ENCODE measurements at regions not wholly inside any gene's neighbourhood (a gene's known extent, or its start where the extent isn't known, plus 50 kb on each side); places are given as distances from the start of the nearest gene placed in this dataset.

GRCh38 chr3:117622171-117622841 lies 912.7 kb downstream of the TUSC7 start:
- DNase-seq, result no peak
- intact Hi-C loops (cut with DNase I), result no loop called here

GRCh38 chr3:117624424-117624823 lies 914.8 kb downstream of the TUSC7 start:
- DNase-seq, result no peak
- intact Hi-C loops (cut with DNase I), result no loop called here

- intact Hi-C loops (cut with DNase I), result no loop called here
- DNase-seq, result no peak
These were observed 915.6 kb downstream of the TUSC7 start for GRCh38 chr3:117625174-117625573.

- DNase-seq, result no peak
- intact Hi-C loops (cut with DNase I), result no loop called here
These were observed 917.0 kb downstream of the TUSC7 start for GRCh38 chr3:117626577-117626976.

GRCh38 chr3:117628823-117629291 lies 919.3 kb downstream of the TUSC7 start:
- intact Hi-C loops (cut with DNase I), result no loop called here
- DNase-seq, result peak in 3 of 42 donors; percentile 14 to 21 (median 16)

- no peak for DNase-seq
- intact Hi-C loops (cut with DNase I), result no loop called here
These were observed 919.9 kb downstream of the TUSC7 start for GRCh38 chr3:117629505-117629904.

GRCh38 chr3:117630469-117630868 lies 920.9 kb downstream of the TUSC7 start:
- intact Hi-C loops (cut with DNase I), result no loop called here
- no peak for DNase-seq

- intact Hi-C loops (cut with DNase I), result no loop called here
These were observed 921.3 kb downstream of the TUSC7 start for GRCh38 chr3:117630885-117631284.

GRCh38 chr3:117631781-117632180 lies 922.2 kb downstream of the TUSC7 start:
- no peak for DNase-seq
- intact Hi-C loops (cut with DNase I), result no loop called here

More at GRCh38 chr3:117630885-117631284, 921.3 kb downstream of the TUSC7 start:
- no peak for DNase-seq

- intact Hi-C loops (cut with DNase I), result no loop called here
- no peak for DNase-seq
These were observed 922.6 kb downstream of the TUSC7 start for GRCh38 chr3:117632191-117632590.

GRCh38 chr3:117633207-117633606 lies 923.6 kb downstream of the TUSC7 start:
- intact Hi-C loops (cut with DNase I), result no loop called here
- no peak for DNase-seq

- intact Hi-C loops (cut with DNase I), result no loop called here
- no peak for DNase-seq
These were observed 928.1 kb downstream of the TUSC7 start for GRCh38 chr3:117637666-117638065.

GRCh38 chr3:117644203-117644602 lies 934.6 kb downstream of the TUSC7 start:
- intact Hi-C loops (cut with DNase I), result no loop called here
- DNase-seq, result no peak

GRCh38 chr3:117645561-117646242 lies 936.1 kb downstream of the TUSC7 start:
- no peak for DNase-seq
- intact Hi-C loops (cut with DNase I), result no loop called here

GRCh38 chr3:117647435-117647834 lies 937.9 kb downstream of the TUSC7 start:
- DNase-seq, result no peak
- intact Hi-C loops (cut with DNase I), result no loop called here

GRCh38 chr3:117651246-117651645 lies 941.7 kb downstream of the TUSC7 start:
- intact Hi-C loops (cut with DNase I), result no loop called here
- DNase-seq, result no peak

- intact Hi-C loops (cut with DNase I), result no loop called here
- no peak for DNase-seq
These were observed 946.8 kb downstream of the TUSC7 start for GRCh38 chr3:117656391-117656790.

- DNase-seq, result no peak
- intact Hi-C loops (cut with DNase I), result no loop called here
These were observed 947.7 kb downstream of the TUSC7 start for GRCh38 chr3:117657278-117657677.

GRCh38 chr3:117660941-117661817 lies 951.6 kb downstream of the TUSC7 start:
- DNase-seq, result no peak
- intact Hi-C loops (cut with DNase I), result no loop called here

- intact Hi-C loops (cut with DNase I), result no loop called here
- peak in 17 of 42 donors; percentile 1 to 70 (median 29) for DNase-seq
These were observed 952.2 kb downstream of the TUSC7 start for GRCh38 chr3:117661818-117662095.
